SU-DHL-6 (cell line): ENCODE measurements at regions not wholly inside any gene's neighbourhood (a gene's known extent, or its start where the extent isn't known, plus 50 kb on each side); places are given as distances from the start of the nearest gene placed in this dataset.

Experiments
- CTCF ChIP-seq: fragments of 200-600 bp; sonication (generic); IDR thresholded peaks from one replicate; pipeline ENCODE4 v1.5.1; 2017; ENCODE audit warnings: antibody characterized with exemption, mild to moderate bottlenecking, low read length, moderate library complexity; ENCODE audit not compliant: insufficient read depth, poor library complexity, severe bottlenecking
- EZH2phosphoT487 ChIP-seq: fragments of 200-600 bp; sonication (generic), shearing (Covaris generic); conservative IDR thresholded peaks from 2 replicates; pipeline ENCODE4 v1.6.1; 2018; ENCODE audit warnings: mild to moderate bottlenecking, antibody characterized with exemption, low read length, moderate library complexity, mixed read lengths

GRCh38 chr17:33387406-33387805 is 94.3 kb upstream of the ASIC2 start:
- TF ChIP-seq CTCF (no peak), EZH2phosphoT487 (no peak)
